Common myeloid progenitor, CD34-positive (primary cell): ENCODE measurements at regions not wholly inside any gene's neighbourhood (a gene's known extent, or its start where the extent isn't known, plus 50 kb on each side); places are given as distances from the start of the nearest gene placed in this dataset.
"Not testable (repeated sequence)": the region's sequence is repeated elsewhere in the genome, so short reads cannot be mapped to it uniquely, and the experiment has no call there.

Source experiments
- CTCF ChIA-PET: fragments of 350-600 bp; sonication (Branson Sonifier 250); formaldehyde crosslinking; loops from one replicate; lab custom pipeline; 2021; ENCODE audit warnings: antibody characterized with exemption; lab: Charles Lee
- POLR2A ChIA-PET: fragments of 350-600 bp; sonication (Branson Sonifier 250); formaldehyde crosslinking; loops from one replicate; lab custom pipeline; 2021; ENCODE audit warnings: antibody characterized with exemption; lab: Charles Lee
- DNase-seq, 3 donors: peaks; one replicate each; pipeline versions ENCODE4 v3.0.0 to v3.0.0-alpha.2; 2013
- H3K27ac ChIP-seq, 2 experiments: 1 replicate in 1 of 2; 2 replicates in 1 of 2; pipeline ENCODE4 v1.7.0; 2013; ENCODE audit warnings: inconsistent platforms in 2 of 2, low read length in 2 of 2, mild to moderate bottlenecking in 2 of 2, low read depth in 1 of 2, moderate library complexity in 1 of 2; ENCODE audit not compliant: severe bottlenecking in 2 of 2, insufficient read depth in 1 of 2, poor library complexity in 1 of 2
- H3K27me3 ChIP-seq, 5 experiments: replicated peaks in 2 of 5; 1 replicate in 3 of 5; 2 replicates in 2 of 5; pipeline versions ENCODE4 v1.6.1 to v1.7.0; 2013; ENCODE audit warnings: low read length in 4 of 5, mild to moderate bottlenecking in 2 of 5, moderate library complexity in 2 of 5, inconsistent platforms in 1 of 5; ENCODE audit not compliant: insufficient read depth in 5 of 5, control insufficient read depth in 4 of 5
- H3K36me3 ChIP-seq, 4 experiments: 1 replicate in 2 of 4; 2 replicates in 2 of 4; pipeline versions ENCODE4 v1.6.1 to v1.7.0; 2013; ENCODE audit warnings: low read length in 3 of 4, control low read depth in 1 of 4, mild to moderate bottlenecking in 1 of 4; ENCODE audit not compliant: control insufficient read depth in 4 of 4, insufficient read depth in 4 of 4
- H3K4me1 ChIP-seq, 4 experiments: 1 replicate in 3 of 4; 2 replicates in 1 of 4; pipeline versions ENCODE4 v1.6.1 to v1.7.1; 2013; ENCODE audit warnings: low read length in 3 of 4, mild to moderate bottlenecking in 3 of 4, control low read depth in 1 of 4, inconsistent platforms in 1 of 4, moderate library complexity in 1 of 4; ENCODE audit not compliant: control insufficient read depth in 4 of 4, insufficient read depth in 4 of 4; ENCODE audit errors: control extremely low read depth in 1 of 4
- H3K4me3 ChIP-seq, 7 experiments: 1 replicate in 4 of 7; 2 replicates in 3 of 7; pipeline versions ENCODE4 v1.5.1 to v1.7.0; 2013; ENCODE audit warnings: mild to moderate bottlenecking in 7 of 7, low read length in 6 of 7, moderate library complexity in 6 of 7, inconsistent platforms in 2 of 7, low read depth in 2 of 7, control low read depth in 1 of 7; ENCODE audit not compliant: insufficient read depth in 4 of 7, control insufficient read depth in 1 of 7; ENCODE audit errors: extremely low read depth in 1 of 7
- H3K9me3 ChIP-seq, 5 experiments: 1 replicate in 4 of 5; 2 replicates in 1 of 5; pipeline versions ENCODE4 v1.6.1 to v1.7.1; 2013; ENCODE audit warnings: low read length in 4 of 5, mild to moderate bottlenecking in 2 of 5, inconsistent platforms in 1 of 5, low read depth in 1 of 5, moderate library complexity in 1 of 5; ENCODE audit not compliant: control insufficient read depth in 4 of 5, insufficient read depth in 2 of 5; ENCODE audit errors: control extremely low read depth in 1 of 5
- WGBS: methylation state at CpG from one replicate; pipeline ENCODE4 v1.1.5; 2013; ENCODE audit not compliant: insufficient coverage; 5-methylcytosine and 5-hydroxymethylcytosine counted together

DNA sequence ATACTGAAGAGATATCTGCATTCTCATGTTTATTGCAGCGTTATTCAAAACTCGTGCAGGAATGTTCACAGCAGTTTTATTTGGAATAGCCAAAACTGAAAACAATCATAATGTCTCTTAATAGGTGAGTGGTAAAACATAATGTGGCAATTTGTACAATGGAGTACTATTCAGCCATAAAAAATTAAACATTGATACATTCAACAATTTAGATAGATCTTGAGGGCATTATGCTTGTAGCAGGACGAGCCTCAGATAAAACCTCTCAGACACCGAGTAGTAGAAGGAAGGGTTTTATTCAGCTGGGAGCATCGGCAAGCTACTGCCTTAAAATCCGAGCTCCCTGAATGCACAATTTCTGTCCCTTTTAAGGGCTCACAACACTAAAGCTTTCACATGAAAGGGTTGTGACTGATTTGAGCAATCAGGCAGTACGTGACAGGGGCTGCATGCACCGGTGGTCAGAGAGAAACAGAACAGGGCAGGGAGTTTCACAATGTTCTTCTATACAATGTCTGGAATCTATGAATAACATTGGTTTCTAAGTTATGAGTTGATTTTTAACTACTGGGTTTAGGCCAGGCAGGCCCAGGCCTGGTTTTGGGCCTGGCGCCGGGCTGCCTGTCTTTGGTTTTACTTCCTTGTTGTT lies 195.3 kb upstream of the PRSS16 start:
- POLR2A ChIA-PET, H3K36me3 ChIP-seq, H3K4me1 ChIP-seq, H3K27ac ChIP-seq, CTCF ChIA-PET, H3K4me3 ChIP-seq, DNase-seq, H3K9me3 ChIP-seq: not testable (repeated sequence)
- H3K27me3 ChIP-seq: peaks cover 0 to 14% (median 2%) of the 10 kb centered on the region in 5 experiments
- no CpG with 5 or more reads among the region's 10 CpGs for WGBS

DNA sequence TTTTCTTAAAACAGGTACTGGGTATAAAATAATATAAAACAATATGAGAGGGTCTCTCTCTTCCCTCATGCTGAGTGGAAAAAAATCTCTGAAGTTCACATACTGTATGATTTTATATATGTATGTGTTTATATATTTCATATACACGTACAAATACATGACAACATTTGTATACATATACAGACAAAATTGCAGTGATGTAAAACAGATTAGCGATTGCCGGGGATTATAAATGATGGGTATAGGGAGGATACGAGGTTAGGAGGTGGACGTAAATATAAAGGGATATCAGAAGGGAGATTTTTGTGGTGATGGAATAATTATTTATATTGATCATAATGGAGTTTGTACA lies 194.8 kb upstream of the PRSS16 start:
- no peaks in the 10 kb centered on the region for H3K36me3 ChIP-seq
- no peak for DNase-seq
- H3K4me1 ChIP-seq: no peaks in the 10 kb centered on the region
- ChIA-PET POLR2A (no interaction called here), CTCF (no interaction called here)
- WGBS: no CpG with 5 or more reads among the region's 5 CpGs
- no peak overlapping the region for H3K27ac ChIP-seq
- H3K9me3 ChIP-seq: no peaks in the 10 kb centered on the region
- no peak overlapping the region for H3K4me3 ChIP-seq
- H3K27me3 ChIP-seq: peaks cover 0 to 14% (median 2%) of the 10 kb centered on the region in 5 experiments

DNA sequence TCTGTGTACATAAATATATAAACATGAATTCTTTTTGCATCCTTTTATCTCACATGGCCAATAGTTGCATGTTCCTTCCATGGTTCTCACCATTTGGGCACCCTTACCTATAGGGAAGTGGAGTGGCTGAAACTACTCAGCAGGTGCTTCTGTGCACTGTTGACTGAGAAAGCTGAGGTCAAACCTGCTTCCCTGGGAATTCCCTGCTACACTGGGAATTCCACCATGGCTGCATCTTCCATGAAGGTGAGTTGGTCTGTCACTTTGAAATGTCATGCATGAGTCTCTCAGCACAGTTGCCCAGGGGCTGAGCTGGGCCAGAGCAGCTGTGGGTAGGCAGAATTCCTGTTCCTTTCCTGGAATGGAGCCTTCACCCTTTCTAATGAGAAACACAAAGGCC lies 193.8 kb upstream of the PRSS16 start:
- no peak overlapping the region for H3K27ac ChIP-seq
- H3K36me3 ChIP-seq: no peaks in the 10 kb centered on the region
- H3K4me1 ChIP-seq: no peaks in the 10 kb centered on the region
- DNase-seq: no peak
- no peak overlapping the region for H3K4me3 ChIP-seq
- H3K27me3 ChIP-seq: peaks cover 0 to 14% (median 2%) of the 10 kb centered on the region in 5 experiments
- ChIA-PET POLR2A (no interaction called here), CTCF (no interaction called here)
- no peaks in the 10 kb centered on the region for H3K9me3 ChIP-seq

DNA sequence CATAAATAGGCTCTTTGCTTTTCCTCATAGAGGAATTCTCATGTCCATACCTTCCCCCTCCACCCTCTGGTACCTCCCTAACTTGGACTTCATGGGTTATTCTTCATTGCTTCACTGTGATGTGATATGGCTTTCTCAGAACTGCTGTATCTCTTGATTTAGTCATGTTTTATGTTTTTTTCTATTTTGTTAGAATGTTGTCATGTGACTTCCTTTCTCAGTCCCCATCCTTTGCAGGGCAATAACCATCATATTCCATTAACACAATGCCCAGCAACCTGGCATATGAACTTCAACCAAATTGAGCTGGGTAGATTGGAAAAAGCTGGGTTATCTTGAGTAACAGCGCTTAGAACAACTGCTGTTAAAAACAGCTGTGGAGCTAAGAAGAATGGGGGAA lies 190.9 kb upstream of the PRSS16 start:
- Histone ChIP-seq H3K4me1 (no peaks in the 10 kb centered on the region), H3K9me3 (no peaks in the 10 kb centered on the region), H3K27ac (no peak overlapping the region), H3K36me3 (no peaks in the 10 kb centered on the region), H3K4me3 (no peak overlapping the region), H3K27me3 (peaks cover 0 to 10% (median 2%) of the 10 kb centered on the region in 5 experiments)
- CTCF ChIA-PET: no interaction called here
- DNase-seq: no peak
- 100% methylated on average over 1 of the region's 1 CpG for WGBS
- POLR2A ChIA-PET: no interaction called here

DNA sequence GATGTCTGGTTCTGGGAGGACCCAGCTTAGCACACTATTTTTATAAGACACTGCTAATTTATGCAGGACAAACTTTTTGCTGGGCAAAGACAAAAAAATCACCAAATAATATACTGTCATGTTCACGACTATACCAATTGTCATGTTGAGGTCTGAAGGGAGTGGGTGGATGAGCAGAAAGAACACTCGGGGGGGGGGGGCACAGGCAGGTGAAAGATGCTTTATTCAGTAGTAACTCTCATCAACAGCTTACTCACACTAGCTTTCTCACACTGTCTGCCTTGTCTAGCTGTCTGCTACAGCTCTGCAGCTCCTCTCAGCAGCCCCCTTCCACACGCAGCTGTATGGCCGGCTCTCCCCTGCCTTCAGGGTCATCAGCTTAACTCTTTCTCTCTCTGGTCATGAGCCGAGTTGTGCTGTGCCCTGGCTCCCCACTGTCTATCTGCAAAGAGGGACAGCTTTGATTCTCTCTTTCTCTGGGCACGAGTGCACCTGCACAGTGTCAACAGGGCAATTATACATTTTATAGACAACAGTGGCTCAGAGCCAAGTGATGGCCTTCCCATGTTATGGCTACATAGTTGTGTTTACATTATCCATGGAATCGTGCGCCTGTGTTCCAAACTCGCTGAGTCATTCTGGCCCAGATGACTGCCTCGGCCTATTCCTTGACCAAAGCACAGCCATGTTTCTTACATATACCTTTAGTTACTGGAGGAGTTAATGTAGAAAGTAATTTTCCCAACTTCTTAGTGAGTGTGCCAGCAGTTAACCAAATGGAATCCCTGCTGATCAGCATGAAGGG lies 187.7 kb upstream of the PRSS16 start:
- WGBS: 96% methylated on average over 7 of the region's 10 CpGs
- H3K4me3 ChIP-seq: no peak overlapping the region
- POLR2A ChIA-PET: no interaction called here

DNA sequence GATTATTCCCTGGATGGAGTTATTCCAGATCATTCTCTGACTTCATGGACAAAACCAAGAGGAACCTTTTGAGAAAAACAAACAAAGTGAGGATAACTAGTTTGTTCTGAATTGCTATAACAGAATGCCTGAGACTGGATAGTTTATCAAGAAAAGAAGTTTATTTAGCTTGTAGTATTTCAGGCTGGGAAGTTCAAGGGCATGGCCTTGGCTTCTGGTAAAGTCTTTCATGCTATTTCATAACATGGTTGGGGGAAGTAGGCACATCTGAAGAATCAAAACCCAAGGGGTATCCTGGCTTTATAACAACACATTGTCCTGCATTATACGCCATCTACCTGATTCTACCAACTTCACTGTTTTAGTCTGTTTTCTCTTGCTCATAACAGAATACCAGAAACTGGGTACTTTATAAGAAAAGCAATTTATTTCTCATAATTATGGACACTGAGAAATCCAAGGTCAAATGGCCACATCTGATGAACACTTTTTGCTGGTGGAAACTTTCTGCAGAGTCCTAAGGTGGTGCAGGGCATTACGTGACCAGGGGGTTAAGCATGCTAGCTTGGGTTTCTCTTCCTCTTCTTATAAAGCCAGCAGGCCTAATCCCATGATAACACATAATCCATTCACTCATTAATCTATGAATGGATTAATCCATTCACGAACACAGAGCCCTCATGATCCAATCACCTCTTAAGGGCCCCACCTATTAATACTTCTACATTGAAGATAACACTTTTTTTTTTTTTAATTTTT lies 186.1 kb upstream of the PRSS16 start:
- Histone ChIP-seq H3K27me3 (peaks cover 0 to 2% (median under 1%) of the 10 kb centered on the region in 5 experiments), H3K4me1 (no peaks in the 10 kb centered on the region), H3K9me3 (no peaks in the 10 kb centered on the region), H3K27ac (no peak overlapping the region), H3K36me3 (no peaks in the 10 kb centered on the region), H3K4me3 (no peak overlapping the region)
- DNase-seq: no peak
- POLR2A ChIA-PET: no interaction called here
- CTCF ChIA-PET: interaction anchor here (0.5 to 0.7 kb wide), 2 partner anchors 65 to 1180 kb away, joined by 3 to 4 read pairs; no protein-coding TSS in a partner anchor
- 100% methylated on average over 1 of the region's 3 CpGs for WGBS

More for the DNA sequence above, 187.7 kb upstream of the PRSS16 start:
- Histone ChIP-seq H3K4me1 (no peaks in the 10 kb centered on the region), H3K27ac (no peak overlapping the region), H3K36me3 (no peaks in the 10 kb centered on the region), H3K27me3 (peaks cover 0 to 6% (median 2%) of the 10 kb centered on the region in 5 experiments), H3K9me3 (no peaks in the 10 kb centered on the region)
- CTCF ChIA-PET: interaction anchor here (0.7 kb wide), 1 partner anchor 20 kb away, joined by 4 read pairs; no protein-coding TSS in a partner anchor
- no peak for DNase-seq

DNA sequence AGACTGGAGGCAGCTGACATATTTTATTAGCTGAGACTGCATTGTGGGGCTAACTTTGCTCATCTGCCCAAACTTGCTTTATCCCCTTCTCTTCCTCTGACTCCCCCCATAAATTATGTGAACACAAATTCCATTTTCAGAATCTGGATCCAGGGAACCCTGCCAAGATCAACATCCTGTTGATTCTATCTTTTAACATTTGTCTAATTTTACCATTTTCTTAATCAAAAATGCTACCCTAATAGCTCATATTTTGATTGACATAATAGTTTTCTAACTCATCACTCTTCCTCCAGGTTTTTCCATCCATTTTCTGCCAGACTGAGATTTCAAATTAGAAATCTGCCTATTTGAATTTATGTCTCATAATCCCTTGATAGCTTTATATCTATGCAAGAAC lies 184.7 kb upstream of the PRSS16 start:
- DNase-seq: no peak
- no peak overlapping the region for H3K27ac ChIP-seq
- H3K4me3 ChIP-seq: no peak overlapping the region
- CTCF ChIA-PET: no interaction called here
- H3K27me3 ChIP-seq: peaks cover 0 to 5% (median 0%) of the 10 kb centered on the region in 5 experiments
- no peaks in the 10 kb centered on the region for H3K36me3 ChIP-seq
- H3K4me1 ChIP-seq: no peaks in the 10 kb centered on the region
- POLR2A ChIA-PET: no interaction called here
- H3K9me3 ChIP-seq: no peaks in the 10 kb centered on the region
